ENCODE measurements at regions not wholly inside any gene's neighbourhood (a gene's known extent, or its start where the extent isn't known, plus 50 kb on each side); places are given as distances from the start of the nearest gene placed in this dataset.
"Not testable (repeated sequence)": the region's sequence is repeated elsewhere in the genome, so short reads cannot be mapped to it uniquely, and the experiment has no call there.

DNA sequence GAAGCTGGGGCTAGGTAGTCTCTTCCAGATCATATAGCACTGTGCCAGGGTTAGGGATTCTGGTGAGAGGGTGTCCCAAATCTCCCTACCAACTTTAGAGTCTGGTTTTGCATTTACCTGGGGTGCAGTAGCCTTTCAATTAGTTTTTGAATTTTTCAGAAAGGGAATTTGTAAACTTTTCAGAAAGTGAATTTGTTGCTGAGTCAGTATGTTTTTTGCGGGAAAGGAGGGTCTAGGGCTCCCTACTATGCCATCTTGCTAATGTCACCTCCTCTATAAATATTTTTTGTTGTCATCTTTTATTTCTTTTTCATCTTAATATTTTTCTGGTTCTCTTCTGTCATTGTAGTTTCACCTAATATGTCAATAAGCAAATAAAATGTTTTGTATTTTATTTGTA, 95.8 kb upstream of the FAM98A start:
- no peak for DNase-seq (ENCODE audit: low spot score)

DNA sequence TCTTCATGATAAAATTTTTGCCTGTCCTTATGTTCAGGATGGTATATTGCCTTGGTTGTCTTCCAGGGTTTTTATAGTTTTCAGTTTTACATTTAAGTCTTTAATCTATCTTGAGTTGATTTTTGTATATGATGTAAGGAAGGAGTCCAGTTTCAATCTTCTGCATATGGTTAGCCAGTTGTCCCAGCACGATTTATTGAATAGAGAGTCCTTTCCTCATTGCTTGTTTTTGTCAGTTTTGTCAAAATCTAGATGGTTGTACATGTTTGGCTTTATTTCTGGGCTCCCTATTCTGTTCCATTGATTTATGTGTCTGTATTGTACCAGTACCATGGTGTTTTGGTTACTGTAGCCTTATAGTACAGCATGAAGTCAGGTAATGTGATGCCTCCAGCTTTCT, 91.6 kb upstream of the FAM98A start:
- not testable (repeated sequence) for DNase-seq (ENCODE audit: low spot score)

DNA sequence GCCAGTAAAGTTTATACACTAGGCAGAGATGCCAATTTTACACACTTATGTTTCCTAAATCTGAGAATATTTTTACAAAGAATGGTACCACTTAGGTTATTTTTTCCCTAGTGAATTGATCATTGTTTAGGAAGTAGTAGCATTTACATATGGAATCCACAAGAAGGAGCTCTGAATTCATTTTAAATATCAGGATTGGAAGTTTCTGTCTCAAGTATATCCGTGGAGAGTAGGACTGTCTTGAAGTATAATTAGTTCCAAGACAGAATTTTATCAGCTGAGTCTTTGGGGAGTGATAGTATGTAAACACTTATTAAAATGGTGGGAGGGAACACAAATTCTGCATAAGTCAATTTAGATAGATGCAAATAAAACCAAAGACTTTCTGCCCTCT, 82.3 kb upstream of the FAM98A start:
- no peak for DNase-seq (ENCODE audit: low spot score)

DNA sequence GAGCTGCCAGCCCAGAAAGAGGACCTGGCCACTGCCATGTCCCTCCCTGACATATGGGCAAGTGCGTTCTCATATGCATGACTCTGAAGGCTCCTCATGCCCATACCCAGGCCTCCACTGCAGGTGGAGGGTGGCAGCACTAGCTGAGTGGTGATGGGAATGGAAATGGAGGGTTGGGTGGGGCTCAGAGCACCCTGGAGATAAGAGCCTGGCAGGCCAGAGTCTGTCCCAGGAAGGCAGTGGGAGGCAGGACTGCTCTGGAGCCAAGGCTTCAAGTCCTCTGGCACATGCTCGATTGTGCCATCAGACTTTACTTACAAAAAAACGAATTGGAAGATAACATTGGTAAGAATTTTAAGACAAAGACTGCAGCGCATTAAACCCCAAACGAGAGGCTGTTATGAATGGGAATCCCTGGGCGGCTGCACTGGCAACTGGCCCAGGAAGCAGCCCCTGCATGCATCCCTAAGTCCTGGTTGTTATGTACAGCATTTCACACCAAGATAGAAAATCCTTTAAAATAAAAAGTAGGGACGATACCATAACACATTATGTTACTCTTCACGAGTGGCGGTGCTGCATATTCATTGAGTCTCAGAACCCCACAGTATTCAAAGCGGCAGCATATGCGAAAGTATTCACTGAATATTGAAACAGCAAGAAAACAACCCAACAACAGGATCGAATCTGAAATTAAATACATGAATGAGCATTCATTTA, 81.7 kb upstream of the FAM98A start:
- no peak for DNase-seq (ENCODE audit: low spot score)

DNA sequence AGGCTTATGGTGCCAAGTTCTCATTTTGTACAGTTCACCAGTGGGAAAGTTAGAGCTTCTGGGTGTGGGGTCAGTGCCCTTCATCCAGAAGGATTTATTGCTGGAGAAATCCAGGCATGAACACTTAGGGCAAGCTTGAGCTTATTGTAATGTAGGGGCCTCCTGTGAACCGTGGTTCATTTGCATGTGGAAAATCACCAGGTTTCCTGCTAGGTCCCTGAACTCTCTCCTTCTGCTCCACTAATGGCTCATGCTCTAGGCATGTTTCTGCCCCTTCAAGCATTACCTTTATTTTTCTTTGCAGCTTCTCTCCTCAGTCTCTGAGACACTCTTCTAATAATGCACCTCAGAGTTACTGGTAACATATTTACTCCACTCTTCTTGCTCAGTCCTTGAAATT, 79.3 kb upstream of the FAM98A start:
- peak; percentile 20 for DNase-seq (ENCODE audit: low spot score)

DNA sequence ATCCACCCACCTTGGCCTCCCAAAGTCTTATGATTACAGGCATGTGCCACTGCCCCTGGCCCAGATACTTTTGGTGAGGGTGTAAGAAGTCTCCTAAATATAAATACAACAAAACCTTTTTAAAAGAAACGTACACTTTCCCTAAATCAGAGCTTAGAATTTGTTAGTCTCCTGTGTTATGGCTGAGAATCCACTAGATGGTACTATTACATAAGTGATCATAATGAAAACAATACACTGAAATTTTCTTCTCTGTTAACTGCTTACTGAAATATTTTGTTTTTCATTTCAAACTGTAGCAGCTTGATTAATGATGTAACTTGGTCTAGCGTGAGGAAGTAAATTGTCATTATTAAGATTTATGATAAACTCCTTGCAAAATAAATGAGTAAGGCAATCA, 74.8 kb upstream of the FAM98A start:
- no peak for DNase-seq (ENCODE audit: low spot score)

DNA sequence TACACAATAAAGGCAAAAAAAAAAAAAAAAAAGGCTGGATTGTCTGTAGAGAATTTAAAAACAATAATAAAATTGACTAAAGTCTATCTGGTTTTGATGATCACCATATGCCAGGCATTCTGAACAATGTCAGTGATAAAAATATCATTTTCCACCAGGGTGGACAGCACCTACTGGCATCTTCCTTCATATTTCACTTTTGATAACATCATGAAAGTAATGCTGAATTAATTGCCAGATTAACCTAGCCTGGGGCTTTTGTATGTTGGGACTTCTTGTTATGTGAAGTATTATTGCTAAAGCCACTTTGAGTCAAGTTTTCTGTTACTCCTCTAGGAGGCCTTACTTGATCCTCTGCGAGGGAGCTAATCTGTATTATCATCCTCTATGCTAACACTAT, 73.8 kb upstream of the FAM98A start:
- DNase-seq (ENCODE audit: low spot score), result no peak

DNA sequence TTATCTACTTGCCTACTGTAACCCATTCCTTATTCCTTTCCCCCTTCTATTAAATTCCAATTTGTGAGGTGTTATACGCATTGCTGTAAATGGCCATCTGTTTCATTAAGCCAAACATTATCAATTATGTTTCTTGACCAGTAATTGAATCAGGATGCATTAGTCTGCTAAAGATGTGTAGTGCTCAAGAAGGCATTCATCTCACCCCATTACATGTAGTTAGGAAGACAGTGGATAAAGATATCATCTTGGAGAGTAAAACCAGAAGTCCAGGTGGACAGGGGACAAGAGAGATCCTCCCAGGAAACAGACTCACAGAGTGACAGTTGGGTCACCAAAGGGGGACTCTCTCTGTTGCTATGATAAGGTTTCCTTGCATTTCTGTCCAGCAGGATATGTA, 73.3 kb upstream of the FAM98A start:
- DNase-seq (ENCODE audit: low spot score), result no peak

DNA sequence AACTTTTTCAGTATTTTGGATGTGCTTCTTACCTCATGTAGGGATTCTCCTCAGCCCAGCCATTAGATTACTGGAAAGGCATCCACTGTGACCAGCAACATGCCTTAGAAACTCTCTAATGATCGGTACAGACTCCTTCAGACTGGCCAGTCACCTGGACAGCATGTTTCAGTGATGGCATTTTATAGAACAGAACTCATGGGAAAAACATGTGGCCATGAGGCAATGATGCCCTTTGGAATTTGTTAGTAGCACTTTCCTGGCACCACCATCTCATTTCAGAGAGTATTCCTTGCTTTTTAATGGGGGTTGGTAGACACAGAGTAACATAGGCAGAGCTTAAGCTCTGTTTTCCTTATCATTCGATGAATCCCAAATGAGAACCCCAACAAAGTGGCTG, 72.1 kb upstream of the FAM98A start:
- DNase-seq (ENCODE audit: low spot score), result no peak

DNA sequence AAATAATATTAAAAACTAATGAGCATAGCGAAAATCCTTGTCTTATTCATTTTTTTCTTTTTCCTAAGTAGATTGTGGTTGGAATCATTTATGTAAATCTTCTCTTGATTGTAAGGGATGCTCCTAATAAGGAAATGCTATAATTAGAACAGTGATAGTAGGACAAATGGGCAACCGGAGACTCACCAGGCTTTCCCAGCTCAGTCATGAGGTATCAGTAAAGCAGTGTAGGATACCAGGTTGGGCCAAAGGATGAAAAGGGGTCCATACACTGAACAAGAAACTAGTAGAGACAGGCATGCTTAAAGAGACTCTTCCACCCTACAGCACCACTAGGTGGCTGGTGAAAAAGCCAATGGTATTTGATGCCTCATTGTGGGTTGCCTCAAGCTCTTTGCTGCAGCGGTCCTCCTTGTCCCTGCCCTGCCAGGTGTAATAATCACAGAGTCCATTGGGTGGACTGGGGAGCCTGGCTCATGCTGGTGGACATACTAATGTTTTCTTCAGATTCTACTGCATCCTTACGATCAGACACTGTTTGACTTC, 71.4 kb upstream of the FAM98A start:
- DNase-seq (ENCODE audit: low spot score), result peak; percentile 51

DNA sequence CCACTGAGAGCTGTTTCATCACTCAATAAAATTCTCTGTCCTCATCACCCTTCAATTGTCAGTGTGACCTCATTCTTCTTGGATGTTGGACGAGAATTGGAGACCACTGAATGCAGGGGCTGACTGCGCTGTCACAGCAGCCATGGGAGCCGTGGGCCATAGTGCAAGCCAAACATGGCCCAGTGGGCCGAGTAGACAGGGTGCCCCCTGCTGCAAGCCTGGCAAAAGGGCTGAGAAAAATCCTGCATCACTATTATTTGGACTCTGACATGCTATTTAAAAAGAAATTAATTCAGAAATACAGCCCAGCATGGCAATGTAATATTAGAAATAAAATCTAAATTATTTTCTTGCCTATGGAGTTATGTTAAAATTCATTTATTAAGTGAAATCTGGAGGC, 67.8 kb upstream of the FAM98A start:
- DNase-seq (ENCODE audit: low spot score), result no peak

DNA sequence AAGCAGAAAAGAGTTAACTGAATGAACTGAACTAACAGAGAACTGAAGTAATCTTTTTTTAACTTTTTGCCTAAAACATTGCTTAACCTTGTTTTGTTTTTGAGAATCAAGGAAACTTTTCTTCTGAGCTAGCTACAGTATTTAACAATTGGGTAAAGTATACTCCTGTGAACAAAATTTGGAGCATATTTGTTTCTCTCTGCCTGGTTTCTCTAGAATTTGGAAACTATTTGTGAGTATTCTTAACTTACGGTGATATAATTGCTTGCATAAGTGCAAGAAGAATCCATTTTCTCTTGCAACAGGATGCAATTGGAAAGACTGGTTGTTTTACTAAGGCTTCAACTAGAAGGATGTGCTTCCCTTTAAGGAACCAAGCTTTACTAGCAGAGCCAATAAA, 65.9 kb upstream of the FAM98A start:
- no peak for DNase-seq (ENCODE audit: low spot score)

DNA sequence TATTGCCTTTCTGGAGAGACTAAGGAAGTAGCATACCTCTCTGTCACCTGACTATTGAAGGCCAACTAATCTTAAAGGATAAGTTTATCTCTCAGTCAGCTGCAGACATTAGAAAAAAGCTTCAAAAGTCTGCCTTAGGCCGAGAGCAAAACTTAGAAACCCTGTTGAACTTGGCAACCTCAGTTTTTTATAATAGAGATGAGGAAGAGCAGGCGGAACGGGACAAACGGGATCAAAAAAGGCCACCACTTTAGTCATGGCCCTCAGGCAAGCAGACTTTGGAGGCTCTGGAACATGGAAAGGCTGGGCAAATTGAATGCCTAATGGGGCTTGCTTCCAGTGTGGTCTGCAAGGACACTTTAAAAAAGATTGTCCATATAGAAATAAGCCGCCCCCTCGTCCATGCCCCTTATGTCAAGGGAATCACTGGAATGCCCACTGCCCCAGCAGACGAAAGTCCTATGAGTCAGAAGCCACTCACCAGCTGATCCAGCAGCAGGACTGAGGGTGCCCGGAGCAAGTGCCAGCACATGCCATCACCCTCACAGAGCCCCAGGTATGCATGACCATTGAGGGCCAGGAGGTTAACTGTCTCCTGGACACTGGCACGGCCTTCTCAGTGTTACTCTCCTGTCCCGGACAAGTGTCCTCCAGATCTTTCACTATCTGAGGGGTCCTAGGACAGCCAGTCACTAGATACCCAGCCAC, 61.5 kb upstream of the FAM98A start:
- DNase-seq (ENCODE audit: low spot score), result no peak

DNA sequence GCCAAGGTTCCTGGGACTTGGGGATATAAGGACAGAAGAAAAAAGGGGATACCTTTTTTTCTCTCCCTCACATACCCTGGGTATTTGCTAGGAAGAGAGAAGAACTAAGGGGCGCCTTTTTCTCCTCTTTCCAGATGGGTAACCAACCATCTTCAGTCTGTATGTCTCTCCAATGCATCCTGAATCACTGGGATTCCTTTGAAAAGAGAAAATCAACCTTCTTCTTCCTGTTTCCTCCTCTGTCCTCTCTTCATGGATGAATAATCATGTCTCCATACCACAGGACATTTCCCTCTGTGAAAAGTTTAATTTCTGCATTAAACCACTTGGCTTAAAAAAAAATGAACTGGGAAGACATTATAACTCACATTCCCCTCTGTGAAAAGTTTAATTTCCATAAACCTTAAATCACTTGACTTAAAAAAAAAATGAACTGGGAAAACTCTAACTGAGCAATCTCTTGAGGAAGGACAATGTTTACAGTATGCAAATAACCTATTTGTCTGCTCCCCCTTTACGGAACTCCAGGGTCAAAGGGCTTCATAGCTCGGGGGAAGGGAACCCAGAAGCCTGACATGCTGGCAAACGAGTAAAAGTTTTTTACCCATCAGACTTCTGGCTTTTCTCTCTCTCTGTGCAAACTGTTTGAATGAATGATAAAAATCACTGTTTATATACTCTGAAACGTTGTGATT, 56.7 kb upstream of the FAM98A start:
- no peak for DNase-seq (ENCODE audit: low spot score)

DNA sequence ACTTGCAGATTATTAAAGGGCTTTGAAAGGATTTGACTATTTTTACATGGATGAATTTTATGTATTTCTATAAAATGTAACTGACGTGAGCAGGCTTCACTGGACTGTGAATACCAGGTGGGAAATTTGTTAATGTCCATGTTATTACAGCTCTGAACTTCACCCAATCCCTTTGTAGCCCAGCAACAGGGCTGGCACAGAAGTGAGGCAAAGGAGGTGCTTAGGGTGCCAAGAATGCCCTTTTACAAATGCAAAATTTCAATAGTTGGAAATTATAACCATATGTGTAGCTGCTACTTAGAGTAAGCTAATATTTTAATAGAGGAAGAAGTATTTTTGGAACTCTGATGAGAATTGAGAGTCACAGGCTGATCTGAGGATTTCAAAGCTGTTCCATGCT, 53.7 kb upstream of the FAM98A start:
- DNase-seq (ENCODE audit: low spot score), result no peak

DNA sequence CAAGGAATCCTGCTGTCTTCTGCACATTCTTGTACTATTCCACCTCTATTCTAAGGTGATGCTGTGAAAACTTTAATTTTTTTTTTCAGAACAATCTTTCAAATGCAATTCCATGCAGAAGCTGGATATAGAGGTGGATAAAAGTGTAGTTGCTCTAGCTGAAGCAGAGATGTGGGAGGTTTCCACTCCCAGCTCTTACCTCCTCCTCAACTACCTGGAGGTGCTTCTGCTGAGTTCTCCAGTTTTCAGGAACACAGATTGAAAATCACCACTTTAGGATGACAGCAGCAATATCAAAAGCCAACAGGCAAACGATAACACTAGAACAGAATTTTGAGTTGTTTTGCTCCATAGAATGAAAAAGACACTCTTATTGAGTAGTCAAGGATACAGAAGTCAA, 51.1 kb upstream of the FAM98A start:
- no peak for DNase-seq (ENCODE audit: low spot score)
